HepG2 (cell line): ENCODE measurements at regions not wholly inside any gene's neighbourhood (a gene's known extent, or its start where the extent isn't known, plus 50 kb on each side); places are given as distances from the start of the nearest gene placed in this dataset.

Experiments
- GABPB1 ChIP-seq: IDR thresholded peaks from 2 replicates; pipeline ENCODE4 v1.6.1; 2016; ENCODE audit warnings: mild to moderate bottlenecking, missing genetic modification reagents, moderate library complexity, missing compliant biosample characterization
- MTA1 ChIP-seq: sonication (generic); formaldehyde crosslinking; IDR thresholded peaks from 2 replicates; pipeline ENCODE4 v1.4.0; 2020; ENCODE audit warnings: missing genetic modification reagents, mild to moderate bottlenecking, borderline replicate concordance
- RNF219 ChIP-seq: sonication (generic); formaldehyde crosslinking; IDR thresholded peaks from 2 replicates; pipeline ENCODE4 v1.5.0; 2020; ENCODE audit warnings: mild to moderate bottlenecking, missing genetic modification reagents
- ZBTB40 ChIP-seq, 2 experiments: fragments of 450-650 bp in 1 of 2; sonication (generic) in 1 of 2; formaldehyde crosslinking in 1 of 2; IDR thresholded peaks; 2 replicates each; pipeline versions ENCODE4 v1.6.1 to v1.8.0; 2016 to 2022; ENCODE audit warnings: antibody characterized with exemption in 1 of 2, mild to moderate bottlenecking in 1 of 2, missing genetic modification reagents in 1 of 2
- ZNF142 ChIP-seq: sonication (generic); formaldehyde crosslinking; IDR thresholded peaks from 2 replicates; pipeline ENCODE4 v1.4.0; 2020; ENCODE audit warnings: missing genetic modification reagents

- TF ChIP-seq ZBTB40 (IDR thresholded peaks at IDR 0.05), result no peak
- no peak for TF ChIP-seq ZBTB40 (CRISPR knock-in tag; IDR thresholded peaks at IDR 0.05)
- no peak for TF ChIP-seq ZNF142 (CRISPR knock-in tag)
- no peak for TF ChIP-seq RNF219
- TF ChIP-seq GABPB1, result no peak
- TF ChIP-seq MTA1 (CRISPR knock-in tag), result no peak
Observed at GRCh38 chr2:207375207-207375875, 154.4 kb upstream of the CREB1 start (continued).
